ENCODE measurements at regions not wholly inside any gene's neighbourhood (a gene's known extent, or its start where the extent isn't known, plus 50 kb on each side); places are given as distances from the start of the nearest gene placed in this dataset.

GRCh38 chr5:38777111-38777510 is 68.7 kb upstream of the OSMR start:
- no peak for TF ChIP-seq CTCF (IDR thresholded peaks at IDR 0.05)
- intact Hi-C loops (cut with DNase I): no loop called here
- Histone ChIP-seq H3K4me1 (no peaks in the 10 kb centered on the region), H3K36me3 (no peaks in the 10 kb centered on the region), H3K27ac (no peak overlapping the region), H3K27me3 (no peaks in the 10 kb centered on the region), H3K4me3 (no peak overlapping the region), H3K9ac (ENCODE audit: low read depth in 2 of 2, low read length in 2 of 2) (no peak overlapping the region), H3K9me3 (no peaks in the 10 kb centered on the region)
- DNase-seq: no peak

GRCh38 chr5:38780316-38780715 is 65.5 kb upstream of the OSMR start:
- Histone ChIP-seq H3K36me3 (no peaks in the 10 kb centered on the region), H3K9me3 (no peaks in the 10 kb centered on the region), H3K27me3 (no peaks in the 10 kb centered on the region), H3K27ac (no peak overlapping the region), H3K4me1 (no peaks in the 10 kb centered on the region), H3K9ac (ENCODE audit: low read depth in 2 of 2, low read length in 2 of 2) (no peak overlapping the region), H3K4me3 (no peak overlapping the region)
- no peak for DNase-seq
- intact Hi-C loops (cut with DNase I): no loop called here
- TF ChIP-seq CTCF (IDR thresholded peaks at IDR 0.05): no peak

GRCh38 chr5:38780945-38781344 is 64.9 kb upstream of the OSMR start:
- intact Hi-C loops (cut with DNase I): no loop called here

GRCh38 chr5:38782180-38782835 is 63.5 kb upstream of the OSMR start:
- Histone ChIP-seq H3K36me3 (no peaks in the 10 kb centered on the region), H3K4me3 (no peak overlapping the region), H3K27ac (no peak overlapping the region), H3K4me1 (no peaks in the 10 kb centered on the region), H3K27me3 (no peaks in the 10 kb centered on the region), H3K9ac (ENCODE audit: low read depth in 2 of 2, low read length in 2 of 2) (no peak overlapping the region), H3K9me3 (no peaks in the 10 kb centered on the region)
- no peak for TF ChIP-seq CTCF (IDR thresholded peaks at IDR 0.05)
- DNase-seq: no peak
- intact Hi-C loops (cut with DNase I): no loop called here

More at GRCh38 chr5:38780945-38781344, 64.9 kb upstream of the OSMR start:
- H3K4me3 ChIP-seq: no peak overlapping the region
- DNase-seq: peak; percentile 53
- H3K36me3 ChIP-seq: no peaks in the 10 kb centered on the region
- no peaks in the 10 kb centered on the region for H3K27me3 ChIP-seq
- H3K27ac ChIP-seq: no peak overlapping the region
- H3K9ac ChIP-seq (ENCODE audit: low read depth in 2 of 2, low read length in 2 of 2): no peak overlapping the region
- H3K4me1 ChIP-seq: no peaks in the 10 kb centered on the region
- H3K9me3 ChIP-seq: no peaks in the 10 kb centered on the region
- TF ChIP-seq CTCF (IDR thresholded peaks at IDR 0.05): no peak

GRCh38 chr5:38783011-38783561 is 62.7 kb upstream of the OSMR start:
- Histone ChIP-seq H3K9me3 (no peaks in the 10 kb centered on the region), H3K9ac (ENCODE audit: low read depth in 2 of 2, low read length in 2 of 2) (no peak overlapping the region), H3K4me3 (no peak overlapping the region), H3K36me3 (no peaks in the 10 kb centered on the region), H3K27ac (no peak overlapping the region), H3K27me3 (no peaks in the 10 kb centered on the region), H3K4me1 (no peaks in the 10 kb centered on the region)
- TF ChIP-seq CTCF (IDR thresholded peaks at IDR 0.05): no peak
- DNase-seq: no peak
- intact Hi-C loops (cut with DNase I): no loop called here

Data from colonic mucosa (tissue), 4 donors.